Lower lobe of right lung (tissue), 2 donors: ENCODE measurements at regions not wholly inside any gene's neighbourhood (a gene's known extent, or its start where the extent isn't known, plus 50 kb on each side); places are given as distances from the start of the nearest gene placed in this dataset.
A peak's percentile ranks its signal among the peaks of the same experiment; 100 is the strongest.

Experiments
- ATAC-seq, 2 donors: fragments of 200-7000 bp; cut with Tn5 transposase; one replicate each; pipeline ENCODE4 v1.9.1; 2020 to 2022; ENCODE audit warnings: mild to moderate bottlenecking in 2 of 2, moderate library complexity in 2 of 2
- DNase-seq: peaks from one replicate; pipeline ENCODE4 v3.0.0-alpha.2; 2020
- H3K27ac ChIP-seq: fragments of 200-600 bp; one replicate; pipeline ENCODE4 v1.8.0; 2022
- H3K27me3 ChIP-seq: fragments of 200-600 bp; one replicate; pipeline ENCODE4 v1.8.0; 2022; ENCODE audit warnings: low read depth
- H3K36me3 ChIP-seq: fragments of 200-600 bp; one replicate; pipeline ENCODE4 v1.8.0; 2022; ENCODE audit warnings: mild to moderate bottlenecking
- H3K4me1 ChIP-seq: fragments of 200-600 bp; one replicate; pipeline ENCODE4 v1.8.0; 2022
- H3K4me3 ChIP-seq: fragments of 200-600 bp; one replicate; pipeline ENCODE4 v1.8.0; 2022; ENCODE audit warnings: mild to moderate bottlenecking
- H3K9me3 ChIP-seq: fragments of 200-600 bp; one replicate; pipeline ENCODE4 v1.8.0; 2022
- CTCF ChIP-seq: fragments of 200-600 bp; IDR thresholded peaks from one replicate; pipeline ENCODE4 v1.8.0; 2022; ENCODE audit warnings: antibody characterized with exemption, mild to moderate bottlenecking
- intact Hi-C: fragments of 100-400 bp; cut with DNase I; formaldehyde crosslinking; loops from one replicate; pipeline ENCODE4 v1.11.0; 2022
- donor health status: DM: no; HTN: yes; CAD: no; lungs with severe emphysema.

GRCh38 chr6:148211777-148212324, 130.8 kb upstream of the SASH1 start:
- Histone ChIP-seq H3K4me3 (no peak overlapping the region), H3K4me1 (no peaks in the 10 kb centered on the region), H3K36me3 (no peaks in the 10 kb centered on the region), H3K27me3 (no peaks in the 10 kb centered on the region), H3K27ac (no peak overlapping the region), H3K9me3 (no peaks in the 10 kb centered on the region)
- DNase-seq, result no peak
- no peak for ATAC-seq
- no peak for TF ChIP-seq CTCF
- intact Hi-C loops, result no loop called here

- TF ChIP-seq CTCF, result no peak
- Histone ChIP-seq H3K27ac (no peak overlapping the region), H3K4me1 (no peaks in the 10 kb centered on the region), H3K4me3 (no peak overlapping the region), H3K9me3 (no peaks in the 10 kb centered on the region), H3K36me3 (no peaks in the 10 kb centered on the region), H3K27me3 (no peaks in the 10 kb centered on the region)
- ATAC-seq (no peak), DNase-seq (no peak)
- intact Hi-C loops, result no loop called here
Observed at GRCh38 chr6:148212366-148212765, 130.3 kb upstream of the SASH1 start.

GRCh38 chr6:148213366-148213765, 129.3 kb upstream of the SASH1 start:
- H3K4me3 ChIP-seq, result no peak overlapping the region
- H3K27me3 ChIP-seq, result no peaks in the 10 kb centered on the region
- no peak for TF ChIP-seq CTCF
- no peak overlapping the region for H3K27ac ChIP-seq
- H3K4me1 ChIP-seq, result peaks cover 6% of the 10 kb centered on the region
- H3K9me3 ChIP-seq, result no peaks in the 10 kb centered on the region
- H3K36me3 ChIP-seq, result no peaks in the 10 kb centered on the region
- no peak for ATAC-seq
- no peak for DNase-seq
- intact Hi-C loops, result no loop called here

- ATAC-seq (no peak), DNase-seq (no peak)
- intact Hi-C loops, result no loop called here
- Histone ChIP-seq H3K9me3 (no peaks in the 10 kb centered on the region), H3K4me1 (peaks cover 12% of the 10 kb centered on the region), H3K4me3 (no peak overlapping the region), H3K27ac (no peak overlapping the region), H3K36me3 (no peaks in the 10 kb centered on the region), H3K27me3 (no peaks in the 10 kb centered on the region)
- no peak for TF ChIP-seq CTCF
Observed at GRCh38 chr6:148214667-148215066, 128.0 kb upstream of the SASH1 start.

GRCh38 chr6:148217051-148217450, 125.6 kb upstream of the SASH1 start:
- ATAC-seq, result no peak
- intact Hi-C loops, result no loop called here
- peaks cover 12% of the 10 kb centered on the region for H3K4me1 ChIP-seq
- no peaks in the 10 kb centered on the region for H3K9me3 ChIP-seq
- TF ChIP-seq CTCF, result no peak
- H3K27me3 ChIP-seq, result no peaks in the 10 kb centered on the region
- no peak for DNase-seq
- no peaks in the 10 kb centered on the region for H3K36me3 ChIP-seq
- H3K4me3 ChIP-seq, result no peak overlapping the region
- H3K27ac ChIP-seq, result no peak overlapping the region

GRCh38 chr6:148217921-148218320, 124.7 kb upstream of the SASH1 start:
- Histone ChIP-seq H3K4me3 (no peak overlapping the region), H3K27me3 (no peaks in the 10 kb centered on the region), H3K27ac (peak overlapping the region; percentile 49), H3K4me1 (peaks cover 12% of the 10 kb centered on the region), H3K9me3 (no peaks in the 10 kb centered on the region), H3K36me3 (no peaks in the 10 kb centered on the region)
- DNase-seq, result no peak
- intact Hi-C loops, result no loop called here
- peak in 1 of 2 donors; percentile 55 for ATAC-seq
- no peak for TF ChIP-seq CTCF
